GM12875 (cell line): ENCODE measurements at regions not wholly inside any gene's neighbourhood (a gene's known extent, or its start where the extent isn't known, plus 50 kb on each side); places are given as distances from the start of the nearest gene placed in this dataset.

ENCODE experiments used
- H3K4me3 ChIP-seq: one replicate; pipeline ENCODE4 v1.5.1; 2011; ENCODE audit warnings: low read depth, low read length, control low read depth
- CTCF ChIP-seq: IDR thresholded peaks from 2 replicates; pipeline ENCODE4 v1.5.1; 2011; ENCODE audit warnings: low read depth, mild to moderate bottlenecking, control low read depth, inconsistent platforms, low read length, moderate library complexity, borderline replicate concordance; ENCODE audit not compliant: insufficient read depth

- H3K4me3 ChIP-seq, result no peak overlapping the region
- no peak for TF ChIP-seq CTCF
Observed at GRCh38 chr20:7459083-7459482, 481.2 kb downstream of the HAO1 start.

- H3K4me3 ChIP-seq, result no peak overlapping the region
- TF ChIP-seq CTCF, result no peak
Observed at GRCh38 chr20:7463290-7463689, 477.0 kb downstream of the HAO1 start.

- H3K4me3 ChIP-seq, result no peak overlapping the region
- TF ChIP-seq CTCF, result no peak
Observed at GRCh38 chr20:7470912-7471311, 469.3 kb downstream of the HAO1 start.

GRCh38 chr20:7490288-7490687 lies 450.0 kb downstream of the HAO1 start:
- no peak for TF ChIP-seq CTCF
- no peak overlapping the region for H3K4me3 ChIP-seq

- no peak for TF ChIP-seq CTCF
- no peak overlapping the region for H3K4me3 ChIP-seq
Observed at GRCh38 chr20:7492257-7492656, 448.0 kb downstream of the HAO1 start.

- no peak overlapping the region for H3K4me3 ChIP-seq
- no peak for TF ChIP-seq CTCF
Observed at GRCh38 chr20:7493311-7493710, 446.9 kb downstream of the HAO1 start.

- H3K4me3 ChIP-seq, result no peak overlapping the region
- no peak for TF ChIP-seq CTCF
Observed at GRCh38 chr20:7496394-7496991, 443.8 kb downstream of the HAO1 start.
